22Rv1 (cell line): ENCODE measurements at regions not wholly inside any gene's neighbourhood (a gene's known extent, or its start where the extent isn't known, plus 50 kb on each side); places are given as distances from the start of the nearest gene placed in this dataset.

Experiments used
- CTCF ChIP-seq: fragments of 450-650 bp; IDR thresholded peaks from 2 replicates; pipeline ENCODE4 v1.5.1; 2017; ENCODE audit warnings: mild to moderate bottlenecking
- ZFX ChIP-seq: fragments of 450-650 bp; IDR thresholded peaks from 2 replicates; pipeline ENCODE4 v1.6.1; 2017; ENCODE audit warnings: antibody characterized with exemption, borderline replicate concordance

- TF ChIP-seq CTCF (no peak), ZFX (no peak)
Observed at GRCh38 chr14:78029601-78030372, 140.4 kb upstream of the NRXN3 start.
